GM23338 (cell line): ENCODE measurements at regions not wholly inside any gene's neighbourhood (a gene's known extent, or its start where the extent isn't known, plus 50 kb on each side); places are given as distances from the start of the nearest gene placed in this dataset.

Experiments
- CREB1 ChIP-seq: fragments of 250-450 bp; sonication (Bioruptor Pico); IDR thresholded peaks from 2 replicates; pipeline ENCODE4 v1.5.0; 2020; ENCODE audit warnings: low read depth, mild to moderate bottlenecking, moderate library complexity
- EZH2 ChIP-seq: fragments of 200-600 bp; sonication (generic); IDR thresholded peaks from one replicate; pipeline ENCODE4 v1.8.0; 2017; ENCODE audit warnings: antibody characterized with exemption, mild to moderate bottlenecking, low read depth; ENCODE audit not compliant: unreplicated experiment
- EZH2phosphoT487 ChIP-seq: fragments of 200-600 bp; sonication (generic); IDR thresholded peaks from one replicate; pipeline ENCODE4 v1.8.1; 2018; ENCODE audit warnings: antibody characterized with exemption; ENCODE audit not compliant: unreplicated experiment
- JUNB ChIP-seq: IDR thresholded peaks from one replicate; pipeline ENCODE4 v1.6.1; 2016; ENCODE audit warnings: antibody characterized with exemption; ENCODE audit not compliant: unreplicated experiment
- NANOG ChIP-seq: IDR thresholded peaks from 2 replicates; pipeline ENCODE4 v1.6.1; 2016; ENCODE audit warnings: antibody characterized with exemption, borderline replicate concordance
- POLR2AphosphoS5 ChIP-seq: IDR thresholded peaks from 2 replicates; pipeline ENCODE4 v1.6.1; 2016; ENCODE audit warnings: antibody characterized with exemption, low read depth
- STAT1 ChIP-seq: IDR thresholded peaks from one replicate; pipeline ENCODE4 v1.6.1; 2016; ENCODE audit warnings: antibody characterized with exemption; ENCODE audit not compliant: unreplicated experiment
- ZNF331 ChIP-seq: fragments of 250-450 bp; sonication (Bioruptor Pico); IDR thresholded peaks from 2 replicates; pipeline ENCODE4 v1.5.0; 2020; ENCODE audit warnings: low read depth, mild to moderate bottlenecking, moderate library complexity
- TF ChIP-seq, protein P1 (sequence below), 2 experiments: fragments of 200-600 bp in 1 of 2; sonication (generic) in 1 of 2; conservative IDR thresholded peaks; 2 replicates each; pipeline versions ENCODE4 v1.5.1 to v1.6.1; 2016 to 2017; ENCODE audit warnings: antibody characterized with exemption in 2 of 2, low read depth in 2 of 2, mild to moderate bottlenecking in 2 of 2, moderate library complexity in 1 of 2
- TF ChIP-seq, protein P2 (sequence below): IDR thresholded peaks from one replicate; pipeline ENCODE4 v1.6.1; 2018; ENCODE audit warnings: antibody characterized with exemption; ENCODE audit not compliant: unreplicated experiment
- TF ChIP-seq, protein P3 (sequence below): IDR thresholded peaks from 2 replicates; pipeline ENCODE4 v1.6.1; 2016; ENCODE audit warnings: antibody characterized with exemption

DNA sequence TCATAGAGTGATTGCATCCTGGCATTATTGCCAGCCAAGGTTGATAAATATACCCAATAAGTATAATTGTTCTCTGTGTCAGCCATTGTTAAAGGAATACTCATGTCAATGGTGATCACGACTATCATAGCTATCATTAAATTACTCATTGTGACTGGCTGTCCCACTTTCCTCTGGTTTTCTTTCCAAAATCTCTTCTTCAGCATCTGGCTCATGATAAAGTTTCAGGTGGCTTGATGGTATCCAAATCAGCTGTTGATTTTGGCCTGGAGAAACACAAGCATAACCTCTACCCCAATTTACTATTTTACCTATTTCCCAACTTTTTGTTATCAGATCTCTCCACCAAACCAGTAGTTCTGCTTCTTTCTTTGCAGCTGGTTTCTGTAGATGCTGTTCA lies 67.1 kb upstream of the SPIN2A start:
- TF ChIP-seq, protein P1, sequence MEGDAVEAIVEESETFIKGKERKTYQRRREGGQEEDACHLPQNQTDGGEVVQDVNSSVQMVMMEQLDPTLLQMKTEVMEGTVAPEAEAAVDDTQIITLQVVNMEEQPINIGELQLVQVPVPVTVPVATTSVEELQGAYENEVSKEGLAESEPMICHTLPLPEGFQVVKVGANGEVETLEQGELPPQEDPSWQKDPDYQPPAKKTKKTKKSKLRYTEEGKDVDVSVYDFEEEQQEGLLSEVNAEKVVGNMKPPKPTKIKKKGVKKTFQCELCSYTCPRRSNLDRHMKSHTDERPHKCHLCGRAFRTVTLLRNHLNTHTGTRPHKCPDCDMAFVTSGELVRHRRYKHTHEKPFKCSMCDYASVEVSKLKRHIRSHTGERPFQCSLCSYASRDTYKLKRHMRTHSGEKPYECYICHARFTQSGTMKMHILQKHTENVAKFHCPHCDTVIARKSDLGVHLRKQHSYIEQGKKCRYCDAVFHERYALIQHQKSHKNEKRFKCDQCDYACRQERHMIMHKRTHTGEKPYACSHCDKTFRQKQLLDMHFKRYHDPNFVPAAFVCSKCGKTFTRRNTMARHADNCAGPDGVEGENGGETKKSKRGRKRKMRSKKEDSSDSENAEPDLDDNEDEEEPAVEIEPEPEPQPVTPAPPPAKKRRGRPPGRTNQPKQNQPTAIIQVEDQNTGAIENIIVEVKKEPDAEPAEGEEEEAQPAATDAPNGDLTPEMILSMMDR (conservative IDR thresholded peaks at IDR 0.05; ENCODE audit: low read depth in 2 of 2): no peak
- TF ChIP-seq POLR2AphosphoS5: no peak
- TF ChIP-seq, protein P2, sequence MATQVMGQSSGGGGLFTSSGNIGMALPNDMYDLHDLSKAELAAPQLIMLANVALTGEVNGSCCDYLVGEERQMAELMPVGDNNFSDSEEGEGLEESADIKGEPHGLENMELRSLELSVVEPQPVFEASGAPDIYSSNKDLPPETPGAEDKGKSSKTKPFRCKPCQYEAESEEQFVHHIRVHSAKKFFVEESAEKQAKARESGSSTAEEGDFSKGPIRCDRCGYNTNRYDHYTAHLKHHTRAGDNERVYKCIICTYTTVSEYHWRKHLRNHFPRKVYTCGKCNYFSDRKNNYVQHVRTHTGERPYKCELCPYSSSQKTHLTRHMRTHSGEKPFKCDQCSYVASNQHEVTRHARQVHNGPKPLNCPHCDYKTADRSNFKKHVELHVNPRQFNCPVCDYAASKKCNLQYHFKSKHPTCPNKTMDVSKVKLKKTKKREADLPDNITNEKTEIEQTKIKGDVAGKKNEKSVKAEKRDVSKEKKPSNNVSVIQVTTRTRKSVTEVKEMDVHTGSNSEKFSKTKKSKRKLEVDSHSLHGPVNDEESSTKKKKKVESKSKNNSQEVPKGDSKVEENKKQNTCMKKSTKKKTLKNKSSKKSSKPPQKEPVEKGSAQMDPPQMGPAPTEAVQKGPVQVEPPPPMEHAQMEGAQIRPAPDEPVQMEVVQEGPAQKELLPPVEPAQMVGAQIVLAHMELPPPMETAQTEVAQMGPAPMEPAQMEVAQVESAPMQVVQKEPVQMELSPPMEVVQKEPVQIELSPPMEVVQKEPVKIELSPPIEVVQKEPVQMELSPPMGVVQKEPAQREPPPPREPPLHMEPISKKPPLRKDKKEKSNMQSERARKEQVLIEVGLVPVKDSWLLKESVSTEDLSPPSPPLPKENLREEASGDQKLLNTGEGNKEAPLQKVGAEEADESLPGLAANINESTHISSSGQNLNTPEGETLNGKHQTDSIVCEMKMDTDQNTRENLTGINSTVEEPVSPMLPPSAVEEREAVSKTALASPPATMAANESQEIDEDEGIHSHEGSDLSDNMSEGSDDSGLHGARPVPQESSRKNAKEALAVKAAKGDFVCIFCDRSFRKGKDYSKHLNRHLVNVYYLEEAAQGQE: no peak
- TF ChIP-seq EZH2: no peak
- TF ChIP-seq EZH2phosphoT487: no peak
- no peak for TF ChIP-seq CREB1 (CRISPR knock-in tag)
- TF ChIP-seq JUNB: no peak
- TF ChIP-seq STAT1: no peak
- TF ChIP-seq ZNF331: no peak
- TF ChIP-seq, protein P3, sequence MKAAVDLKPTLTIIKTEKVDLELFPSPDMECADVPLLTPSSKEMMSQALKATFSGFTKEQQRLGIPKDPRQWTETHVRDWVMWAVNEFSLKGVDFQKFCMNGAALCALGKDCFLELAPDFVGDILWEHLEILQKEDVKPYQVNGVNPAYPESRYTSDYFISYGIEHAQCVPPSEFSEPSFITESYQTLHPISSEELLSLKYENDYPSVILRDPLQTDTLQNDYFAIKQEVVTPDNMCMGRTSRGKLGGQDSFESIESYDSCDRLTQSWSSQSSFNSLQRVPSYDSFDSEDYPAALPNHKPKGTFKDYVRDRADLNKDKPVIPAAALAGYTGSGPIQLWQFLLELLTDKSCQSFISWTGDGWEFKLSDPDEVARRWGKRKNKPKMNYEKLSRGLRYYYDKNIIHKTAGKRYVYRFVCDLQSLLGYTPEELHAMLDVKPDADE: no peak
- TF ChIP-seq NANOG: no peak
